ENCODE measurements at regions not wholly inside any gene's neighbourhood (a gene's known extent, or its start where the extent isn't known, plus 50 kb on each side); places are given as distances from the start of the nearest gene placed in this dataset.

- intact Hi-C loops (cut with DNase I; ENCODE audit: low total_unique reads) = no loop called here
- H3K4me3 ChIP-seq = no peak overlapping the region
- H3K9me3 ChIP-seq = no peaks in the 10 kb centered on the region
- peak overlapping the region in 2 of 8 donors; percentile 60 to 71 for H3K27ac ChIP-seq
- TF ChIP-seq POLR2AphosphoS5 (IDR thresholded peaks at IDR 0.05) = no peak
- TF ChIP-seq CTCF (IDR thresholded peaks at IDR 0.05 in 8 of 11, conservative IDR thresholded peaks at IDR 0.05 in 3 of 11) = no peak
- no peak for TF ChIP-seq POLR2A (IDR thresholded peaks at IDR 0.05)
- H3K27me3 ChIP-seq (replicated peaks in 1 of 7) = peaks cover 0 to 37% (median 0%) of the 10 kb centered on the region in 7 donors
- H3K36me3 ChIP-seq = no peaks in the 10 kb centered on the region
- WGBS, 5 donors = 83 to 90% (median 89%) methylated on average over 15 to 16 of the region's 16 CpGs
- peaks cover 0 to 28% (median 14%) of the 10 kb centered on the region in 6 donors for H3K4me1 ChIP-seq
- DNase-seq = peak; percentile 59
Measured at GRCh38 chr21:43305811-43306311, 121.1 kb downstream of the SIK1 start.

- H3K36me3 ChIP-seq = no peaks in the 10 kb centered on the region
- intact Hi-C loops (cut with DNase I; ENCODE audit: low total_unique reads) = no loop called here
- 84 to 93% (median 89%) methylated on average over 14 to 15 of the region's 15 CpGs for WGBS, 5 donors
- no peak for TF ChIP-seq POLR2A (IDR thresholded peaks at IDR 0.05)
- no peak for TF ChIP-seq POLR2AphosphoS5 (IDR thresholded peaks at IDR 0.05)
- no peak for TF ChIP-seq CTCF (IDR thresholded peaks at IDR 0.05 in 8 of 11, conservative IDR thresholded peaks at IDR 0.05 in 3 of 11)
- DNase-seq = peak; percentile 64
- H3K27ac ChIP-seq = no peak overlapping the region
- no peak overlapping the region for H3K4me3 ChIP-seq
- peaks cover 0 to 43% (median 0%) of the 10 kb centered on the region in 7 donors for H3K27me3 ChIP-seq (replicated peaks in 1 of 7)
- no peaks in the 10 kb centered on the region for H3K9me3 ChIP-seq
- peaks cover 0 to 28% (median 14%) of the 10 kb centered on the region in 6 donors for H3K4me1 ChIP-seq
Measured at GRCh38 chr21:43305336-43305665, 121.6 kb downstream of the SIK1 start.

GRCh38 chr21:43304621-43305335, 122.2 kb downstream of the SIK1 start:
- H3K27ac ChIP-seq = no peak overlapping the region
- H3K4me3 ChIP-seq = no peak overlapping the region
- peaks cover 0 to 44% (median 0%) of the 10 kb centered on the region in 7 donors for H3K27me3 ChIP-seq (replicated peaks in 1 of 7)
- H3K4me1 ChIP-seq = peaks cover 0 to 28% (median 14%) of the 10 kb centered on the region in 6 donors
- H3K9me3 ChIP-seq = no peaks in the 10 kb centered on the region
- no peaks in the 10 kb centered on the region for H3K36me3 ChIP-seq
- TF ChIP-seq CTCF (IDR thresholded peaks at IDR 0.05 in 8 of 11, conservative IDR thresholded peaks at IDR 0.05 in 3 of 11) (no peak), POLR2AphosphoS5 (IDR thresholded peaks at IDR 0.05) (no peak), POLR2A (IDR thresholded peaks at IDR 0.05) (no peak)
- intact Hi-C loops (cut with DNase I; ENCODE audit: low total_unique reads) = no loop called here
- WGBS, 5 donors = 76 to 86% (median 85%) methylated on average over 16 to 23 of the region's 23 CpGs
- DNase-seq = peak; percentile 71

- 80 to 92% (median 86%) methylated on average over 11 to 14 of the region's 14 CpGs for WGBS, 5 donors
- no peak overlapping the region for H3K4me3 ChIP-seq
- intact Hi-C loops (cut with DNase I; ENCODE audit: low total_unique reads) = no loop called here
- TF ChIP-seq CTCF (IDR thresholded peaks at IDR 0.05 in 8 of 11, conservative IDR thresholded peaks at IDR 0.05 in 3 of 11) (no peak), POLR2A (IDR thresholded peaks at IDR 0.05) (no peak), POLR2AphosphoS5 (IDR thresholded peaks at IDR 0.05) (no peak)
- H3K27ac ChIP-seq = no peak overlapping the region
- H3K27me3 ChIP-seq (replicated peaks in 1 of 7) = peaks cover 0 to 44% (median 0%) of the 10 kb centered on the region in 7 donors
- no peaks in the 10 kb centered on the region for H3K9me3 ChIP-seq
- DNase-seq = peak; percentile 58
- no peaks in the 10 kb centered on the region for H3K36me3 ChIP-seq
- peaks cover 0 to 28% (median 14%) of the 10 kb centered on the region in 6 donors for H3K4me1 ChIP-seq
Measured at GRCh38 chr21:43304206-43304605, 122.7 kb downstream of the SIK1 start.
